IMR-90 (cell line): ENCODE measurements at regions not wholly inside any gene's neighbourhood (a gene's known extent, or its start where the extent isn't known, plus 50 kb on each side); places are given as distances from the start of the nearest gene placed in this dataset.

Experiments
- CEBPB ChIP-seq: IDR thresholded peaks from 2 replicates; pipeline ENCODE4 v1.6.1; 2012; ENCODE audit warnings: low read depth, low read length, improper control_type of control experiment
- CHD1 ChIP-seq: IDR thresholded peaks from 2 replicates; pipeline ENCODE4 v1.6.1; 2012; ENCODE audit warnings: low read depth, low read length, improper control_type of control experiment
- CTCF ChIP-seq: conservative IDR thresholded peaks from 2 replicates; pipeline ENCODE4 v1.5.1; 2012; ENCODE audit warnings: mild to moderate bottlenecking, low read depth, low read length, improper control_type of control experiment
- MAZ ChIP-seq: IDR thresholded peaks from 2 replicates; pipeline ENCODE4 v1.6.1; 2012; ENCODE audit warnings: low read depth, mild to moderate bottlenecking, low read length, improper control_type of control experiment, moderate library complexity, borderline replicate concordance
- POLR2A ChIP-seq: IDR thresholded peaks from 2 replicates; pipeline ENCODE4 v1.6.1; 2012; ENCODE audit warnings: mild to moderate bottlenecking, low read depth, low read length
- RFX5 ChIP-seq: IDR thresholded peaks from 2 replicates; pipeline ENCODE4 v1.8.0; 2012; ENCODE audit warnings: low read depth, mild to moderate bottlenecking, low read length, moderate library complexity
- SMC3 ChIP-seq: fragments of 150-350 bp; IDR thresholded peaks from 2 replicates; pipeline ENCODE4 v1.6.1; 2016; ENCODE audit warnings: low read depth, mild to moderate bottlenecking, antibody characterized with exemption, low read length, moderate library complexity

- no peak for TF ChIP-seq SMC3
- TF ChIP-seq POLR2A = no peak
- no peak for TF ChIP-seq CHD1
- no peak for TF ChIP-seq CTCF
- no peak for TF ChIP-seq RFX5
- TF ChIP-seq CEBPB = no peak
- TF ChIP-seq MAZ = no peak
These were observed 237.3 kb downstream of the AHR start for GRCh38 chr7:17535776-17536175.
